ENCODE measurements at regions not wholly inside any gene's neighbourhood (a gene's known extent, or its start where the extent isn't known, plus 50 kb on each side); places are given as distances from the start of the nearest gene placed in this dataset.

DNA sequence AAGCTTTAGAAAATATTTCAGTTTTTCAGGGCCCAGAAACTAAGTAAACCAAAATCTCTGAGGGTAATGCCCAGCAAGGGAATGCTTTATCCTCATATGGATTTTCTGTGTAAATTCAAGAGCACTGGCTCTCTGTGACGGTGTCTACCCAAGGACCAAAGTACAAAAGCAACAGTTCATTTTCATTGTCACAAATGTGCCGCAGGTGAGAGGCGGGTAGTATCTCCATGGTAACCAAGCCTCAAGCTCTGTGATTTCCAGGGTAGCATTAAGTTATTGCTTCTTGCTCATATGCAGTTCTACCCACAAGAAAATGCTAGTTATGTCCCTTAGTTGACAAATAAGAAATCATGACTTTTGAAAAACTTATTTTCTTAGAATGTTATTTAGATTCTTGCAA lies 164.3 kb downstream of the MTRR start:
- Mint-ChIP-seq H3K27me3 (ENCODE audit: insufficient read depth, unreplicated experiment) (peaks cover 5% of the 10 kb centered on the region), H3K36me3 (ENCODE audit: insufficient read depth, unreplicated experiment) (no peaks in the 10 kb centered on the region), H3K4me3 (ENCODE audit: unreplicated experiment) (no peak overlapping the region), H3K4me1 (ENCODE audit: low read depth, unreplicated experiment) (no peaks in the 10 kb centered on the region), H3K27ac (ENCODE audit: unreplicated experiment) (no peak overlapping the region), H3K9me3 (ENCODE audit: unreplicated experiment) (no peaks in the 10 kb centered on the region)
- H3K36me3 ChIP-seq (ENCODE audit: control insufficient read depth, insufficient read depth, low read length): no peaks in the 10 kb centered on the region
- no TSS peak for BruUV-seq (replicated peaks)
- ChIA-PET CTCF (no interaction called here), POLR2A (no interaction called here)
- intact Hi-C loops (cut with micrococcal nuclease; ENCODE audit: unreplicated experiment): no loop called here
- H3K4me1 ChIP-seq: no peaks in the 10 kb centered on the region
- H3K9me3 ChIP-seq: no peaks in the 10 kb centered on the region
- H3K4me3 ChIP-seq (ENCODE audit: low read depth, low read length): no peak overlapping the region
- TF ChIP-seq, protein P1, sequence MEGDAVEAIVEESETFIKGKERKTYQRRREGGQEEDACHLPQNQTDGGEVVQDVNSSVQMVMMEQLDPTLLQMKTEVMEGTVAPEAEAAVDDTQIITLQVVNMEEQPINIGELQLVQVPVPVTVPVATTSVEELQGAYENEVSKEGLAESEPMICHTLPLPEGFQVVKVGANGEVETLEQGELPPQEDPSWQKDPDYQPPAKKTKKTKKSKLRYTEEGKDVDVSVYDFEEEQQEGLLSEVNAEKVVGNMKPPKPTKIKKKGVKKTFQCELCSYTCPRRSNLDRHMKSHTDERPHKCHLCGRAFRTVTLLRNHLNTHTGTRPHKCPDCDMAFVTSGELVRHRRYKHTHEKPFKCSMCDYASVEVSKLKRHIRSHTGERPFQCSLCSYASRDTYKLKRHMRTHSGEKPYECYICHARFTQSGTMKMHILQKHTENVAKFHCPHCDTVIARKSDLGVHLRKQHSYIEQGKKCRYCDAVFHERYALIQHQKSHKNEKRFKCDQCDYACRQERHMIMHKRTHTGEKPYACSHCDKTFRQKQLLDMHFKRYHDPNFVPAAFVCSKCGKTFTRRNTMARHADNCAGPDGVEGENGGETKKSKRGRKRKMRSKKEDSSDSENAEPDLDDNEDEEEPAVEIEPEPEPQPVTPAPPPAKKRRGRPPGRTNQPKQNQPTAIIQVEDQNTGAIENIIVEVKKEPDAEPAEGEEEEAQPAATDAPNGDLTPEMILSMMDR (IDR thresholded peaks at IDR 0.05; ENCODE audit: insufficient read depth in 1 of 2, low read depth in 1 of 2, low read length in 1 of 2, severe bottlenecking in 1 of 2, unreplicated experiment in 1 of 2): no peak
- no peak for DNase-seq
- no peaks in the 10 kb centered on the region for H3K27me3 ChIP-seq (replicated peaks; ENCODE audit: control insufficient read depth, insufficient read depth, low read length)

DNA sequence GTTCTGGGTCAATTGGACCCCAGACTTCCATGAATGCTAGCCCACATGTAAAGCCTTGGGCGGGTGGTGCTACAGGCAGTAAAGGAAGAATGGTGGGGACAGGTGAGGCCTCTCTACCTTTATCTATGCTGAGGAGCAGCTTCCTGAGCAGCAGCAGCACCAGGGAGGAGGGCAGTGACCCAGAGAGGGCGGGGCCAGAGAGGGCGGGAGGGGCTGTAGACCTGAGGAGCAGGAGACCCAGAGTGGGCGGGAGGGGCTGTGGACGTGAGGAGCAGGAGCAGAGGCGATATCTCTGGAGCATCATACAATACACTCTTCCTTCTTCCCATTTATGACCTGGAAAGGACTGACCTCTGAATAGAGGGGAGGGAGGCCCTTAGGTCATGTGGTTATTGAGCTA lies 165.9 kb downstream of the MTRR start:
- no TSS peak for BruUV-seq (replicated peaks)
- no peak for DNase-seq
- intact Hi-C loops (cut with micrococcal nuclease; ENCODE audit: unreplicated experiment): no loop called here

DNA sequence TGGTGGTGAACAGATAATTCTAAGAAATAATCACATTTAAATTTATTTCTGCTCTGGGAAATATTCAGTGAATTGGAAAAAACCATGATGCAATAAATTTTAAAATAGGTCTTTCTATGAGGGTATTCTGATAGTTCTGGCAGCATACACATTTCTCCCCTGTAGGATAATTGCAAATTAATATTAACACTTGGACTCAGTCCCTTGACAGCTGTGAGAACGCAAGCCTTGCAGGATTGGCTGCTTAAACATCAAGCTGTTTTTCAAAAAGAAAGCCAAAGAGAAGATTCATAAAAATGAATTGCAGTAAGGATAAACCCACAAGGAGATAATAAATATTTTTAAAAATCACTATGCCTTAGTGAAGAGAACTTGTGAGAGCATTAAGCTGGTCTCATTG lies 180.0 kb downstream of the MTRR start:
- ChIA-PET POLR2A (no interaction called here), CTCF (no interaction called here)
- BruUV-seq (replicated peaks): no TSS peak
- Mint-ChIP-seq H3K36me3 (ENCODE audit: insufficient read depth, unreplicated experiment) (no peaks in the 10 kb centered on the region), H3K27ac (ENCODE audit: unreplicated experiment) (no peak overlapping the region), H3K4me3 (ENCODE audit: unreplicated experiment) (no peak overlapping the region), H3K9me3 (ENCODE audit: unreplicated experiment) (peaks cover 6% of the 10 kb centered on the region), H3K4me1 (ENCODE audit: low read depth, unreplicated experiment) (no peaks in the 10 kb centered on the region), H3K27me3 (ENCODE audit: insufficient read depth, unreplicated experiment) (peaks cover 20% of the 10 kb centered on the region)
- no peak for DNase-seq
- no peak overlapping the region for H3K4me3 ChIP-seq (ENCODE audit: low read depth, low read length)
- intact Hi-C loops (cut with micrococcal nuclease; ENCODE audit: unreplicated experiment): no loop called here
- no peaks in the 10 kb centered on the region for H3K9me3 ChIP-seq
- H3K27me3 ChIP-seq (replicated peaks; ENCODE audit: control insufficient read depth, insufficient read depth, low read length): no peaks in the 10 kb centered on the region; the same call in none of the 2 replicates
- no peaks in the 10 kb centered on the region for H3K4me1 ChIP-seq
- H3K36me3 ChIP-seq (ENCODE audit: control insufficient read depth, insufficient read depth, low read length): no peaks in the 10 kb centered on the region
- TF ChIP-seq, protein P1 (IDR thresholded peaks at IDR 0.05; ENCODE audit: insufficient read depth in 1 of 2, low read depth in 1 of 2, low read length in 1 of 2, severe bottlenecking in 1 of 2, unreplicated experiment in 1 of 2): no peak

More for the DNA sequence above, 165.9 kb downstream of the MTRR start:
- Histone ChIP-seq H3K9me3 (no peaks in the 10 kb centered on the region), H3K4me3 (ENCODE audit: low read depth, low read length) (no peak overlapping the region), H3K36me3 (ENCODE audit: control insufficient read depth, insufficient read depth, low read length) (no peaks in the 10 kb centered on the region), H3K4me1 (no peaks in the 10 kb centered on the region), H3K27me3 (replicated peaks; ENCODE audit: control insufficient read depth, insufficient read depth, low read length) (no peaks in the 10 kb centered on the region)
- TF ChIP-seq, protein P1 (IDR thresholded peaks at IDR 0.05; ENCODE audit: insufficient read depth in 1 of 2, low read depth in 1 of 2, low read length in 1 of 2, severe bottlenecking in 1 of 2, unreplicated experiment in 1 of 2): no peak
- Mint-ChIP-seq H3K4me1 (ENCODE audit: low read depth, unreplicated experiment) (no peaks in the 10 kb centered on the region), H3K4me3 (ENCODE audit: unreplicated experiment) (no peak overlapping the region), H3K36me3 (ENCODE audit: insufficient read depth, unreplicated experiment) (no peaks in the 10 kb centered on the region), H3K9me3 (ENCODE audit: unreplicated experiment) (no peaks in the 10 kb centered on the region), H3K27ac (ENCODE audit: unreplicated experiment) (no peak overlapping the region), H3K27me3 (ENCODE audit: insufficient read depth, unreplicated experiment) (peaks cover 5% of the 10 kb centered on the region)
- ChIA-PET POLR2A (no interaction called here), CTCF (no interaction called here)

All from Caco-2 (cell line).